Islet of Langerhans (tissue), 1 donor: ENCODE measurements at regions not wholly inside any gene's neighbourhood (a gene's known extent, or its start where the extent isn't known, plus 50 kb on each side); places are given as distances from the start of the nearest gene placed in this dataset.
A peak's percentile ranks its signal among the peaks of the same experiment; 100 is the strongest.

ENCODE experiments used
- FAIRE-seq: peaks from one replicate; lab custom pipeline; 2011; peaks lifted over from hg19 to GRCh38; lab: Jason Lieb, UNC

DNA sequence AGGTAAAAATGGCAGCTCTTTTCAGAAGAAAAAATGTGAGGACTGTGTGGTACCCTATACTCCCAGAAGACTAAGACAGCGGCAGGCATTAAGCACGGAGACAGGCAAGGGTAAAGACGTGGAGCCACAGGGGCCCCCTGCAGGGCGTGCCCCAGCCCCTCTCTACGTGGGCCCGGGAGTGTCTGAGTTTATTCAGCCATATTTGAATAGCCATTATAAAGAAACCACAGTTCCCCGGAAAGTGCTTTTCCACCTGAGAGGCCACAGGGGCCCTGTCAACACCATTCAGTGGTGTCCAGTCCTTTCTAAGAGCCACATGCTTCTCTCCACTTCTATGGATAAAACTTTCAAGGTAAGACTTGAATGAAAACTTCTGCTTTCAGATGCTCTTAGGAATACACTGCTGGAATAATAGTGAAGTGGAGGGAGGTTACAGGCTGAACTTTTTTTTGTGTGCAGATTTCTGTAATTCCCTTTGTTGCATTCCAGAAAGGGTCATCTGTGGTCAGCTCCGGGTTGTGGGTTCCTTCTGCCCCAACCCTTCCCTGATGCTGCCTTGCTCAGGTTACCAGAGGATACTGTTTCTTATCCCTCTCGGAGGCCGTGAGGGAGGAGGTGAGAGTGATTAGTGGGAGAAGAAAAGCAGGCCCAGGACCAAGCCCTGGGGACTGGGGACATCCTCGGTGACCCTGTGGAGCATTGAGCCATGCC is 58.4 kb downstream of the SLC25A47 start:
- FAIRE-seq = no peak

DNA sequence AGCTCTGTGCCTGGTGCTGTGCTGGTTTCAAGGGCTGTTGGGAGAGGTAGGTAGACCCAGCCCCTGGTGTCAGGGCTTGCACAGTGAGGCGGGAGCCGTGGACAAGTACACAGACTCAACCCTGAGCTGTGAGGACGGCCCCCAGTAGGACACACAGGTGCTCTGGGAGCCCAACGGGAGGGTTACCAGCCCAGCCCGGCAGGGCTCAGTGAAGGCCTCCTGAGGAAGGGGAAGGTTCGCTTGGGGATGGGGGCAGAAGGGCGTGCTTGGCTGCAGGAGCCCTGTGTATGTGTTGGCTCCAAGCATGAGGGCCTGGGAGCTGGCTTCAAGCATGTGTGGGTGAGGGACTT is 58.9 kb downstream of the SLC25A47 start:
- no peak for FAIRE-seq

DNA sequence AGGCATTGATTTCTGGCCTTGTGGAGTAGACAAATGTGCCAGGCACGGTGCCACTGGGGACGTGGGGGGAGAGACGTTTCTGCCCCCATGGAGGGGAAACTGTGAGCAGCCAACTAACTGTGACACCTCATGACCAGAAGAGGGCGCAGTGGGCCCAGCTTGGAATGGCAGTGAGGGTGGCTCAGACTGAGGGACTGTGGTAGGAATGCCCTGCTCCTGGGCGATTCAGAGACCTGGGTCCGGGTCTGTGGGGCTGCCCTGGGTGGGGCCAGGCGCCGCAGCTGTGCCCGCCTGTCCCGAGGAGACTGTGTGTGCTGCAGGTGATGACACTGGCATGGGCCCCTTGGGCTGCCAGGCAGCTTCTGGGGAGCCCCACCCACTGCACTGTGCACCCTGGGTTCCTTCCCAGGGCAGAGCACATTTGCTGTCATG is 60.6 kb downstream of the SLC25A47 start:
- FAIRE-seq = no peak

DNA sequence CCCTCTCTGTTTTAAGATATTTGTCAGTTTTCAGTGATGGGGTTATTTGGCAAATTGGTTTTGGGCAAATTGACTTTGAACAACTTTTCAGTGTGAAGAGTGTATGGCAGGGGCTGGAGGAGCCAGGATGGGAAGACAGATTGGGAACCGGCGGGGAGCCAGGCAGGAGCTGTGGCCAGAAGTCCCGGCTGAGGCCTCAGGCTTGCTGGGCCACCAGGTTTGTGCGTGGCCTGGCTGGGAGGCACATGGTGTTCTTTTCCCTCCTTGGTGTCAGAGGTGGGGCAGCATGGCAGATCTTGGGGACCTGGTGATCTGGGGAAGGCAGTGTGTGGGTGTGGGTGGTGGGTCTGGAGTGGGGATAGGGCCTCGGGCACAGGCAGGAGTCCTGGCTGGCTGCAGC is 61.1 kb downstream of the SLC25A47 start:
- no peak for FAIRE-seq

DNA sequence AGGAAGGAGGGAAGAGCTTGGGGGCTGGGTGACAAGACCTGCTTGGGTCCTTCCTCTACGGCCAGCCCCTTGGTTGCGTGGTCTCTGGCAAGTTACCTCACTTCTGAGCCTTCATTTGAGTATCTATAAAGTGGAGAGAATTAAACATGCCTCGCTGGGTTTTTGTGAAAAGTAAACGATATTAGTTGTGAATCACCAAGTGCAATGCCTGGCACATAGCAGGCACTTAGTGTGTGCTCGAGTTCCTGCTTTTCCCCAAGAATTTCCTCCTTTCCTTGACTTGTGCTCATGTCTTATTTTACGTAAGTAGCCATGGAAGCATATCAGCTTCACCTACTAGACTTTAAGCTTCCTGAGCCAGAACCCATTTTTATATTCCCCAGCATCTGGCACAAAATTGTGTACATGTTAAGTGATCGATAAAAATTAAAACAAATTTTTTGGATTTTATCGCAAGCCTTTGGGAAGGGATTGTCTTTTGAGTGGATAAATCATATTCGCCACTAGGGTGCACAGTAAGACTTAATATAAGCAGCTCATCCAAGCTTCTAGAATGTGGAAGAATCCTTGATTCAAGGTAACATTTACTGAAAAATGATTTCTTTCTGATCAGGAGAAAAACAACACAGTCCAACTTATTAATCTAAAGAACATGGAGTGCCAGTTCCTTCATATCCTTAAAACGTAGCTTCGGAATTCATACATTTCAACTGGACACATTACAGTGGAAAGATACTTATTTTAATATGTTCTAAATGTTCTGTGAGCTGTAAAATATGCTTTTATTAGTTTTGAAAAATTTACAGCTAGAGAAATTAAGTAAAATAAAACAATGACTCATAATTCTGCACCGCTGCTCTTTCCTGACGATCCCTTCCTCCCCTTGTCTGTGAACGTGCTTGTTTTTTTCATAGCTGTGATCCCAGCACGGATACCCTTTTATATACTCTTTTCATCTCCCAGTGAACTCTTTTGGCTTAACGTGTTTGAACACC is 62.0 kb downstream of the SLC25A47 start:
- peak; percentile 99 for FAIRE-seq

DNA sequence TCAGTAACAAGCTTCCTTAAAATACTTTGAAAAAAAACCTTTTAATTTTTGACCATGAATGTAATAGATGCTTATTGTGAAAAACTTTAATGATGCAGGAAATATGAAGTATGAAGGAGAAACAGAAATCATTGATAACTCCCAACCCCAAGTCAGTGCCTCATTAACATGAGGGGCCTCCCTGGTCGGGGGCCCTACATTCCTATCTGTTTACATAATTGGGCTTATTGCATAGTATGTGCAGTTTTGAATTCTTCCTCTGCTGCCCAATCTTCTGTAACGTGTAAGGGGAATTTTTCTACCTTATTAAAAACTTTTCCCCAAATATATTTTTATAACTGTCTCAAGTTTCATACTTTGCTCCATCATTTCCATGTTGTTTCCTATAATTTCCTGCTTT is 63.0 kb downstream of the SLC25A47 start:
- FAIRE-seq = no peak

DNA sequence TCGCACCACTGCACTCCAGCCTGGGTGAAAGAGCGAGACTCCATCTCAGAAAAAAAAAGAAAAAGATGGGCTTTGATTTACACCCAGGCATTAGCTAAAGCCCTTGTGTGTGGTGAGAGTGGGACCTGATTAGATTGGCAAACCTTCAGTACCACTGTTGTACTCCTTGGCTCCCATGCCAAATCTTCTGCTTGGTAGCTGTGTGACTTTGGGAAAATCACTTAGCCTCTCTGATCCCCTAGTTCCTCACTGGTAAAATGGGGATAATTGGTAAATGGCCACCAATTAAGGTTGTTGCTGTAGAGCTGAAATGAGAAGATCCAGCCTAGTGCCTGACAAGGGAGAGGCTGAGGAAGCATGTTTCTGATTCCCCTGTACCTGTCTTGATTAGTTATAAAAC is 63.7 kb downstream of the SLC25A47 start:
- no peak for FAIRE-seq

DNA sequence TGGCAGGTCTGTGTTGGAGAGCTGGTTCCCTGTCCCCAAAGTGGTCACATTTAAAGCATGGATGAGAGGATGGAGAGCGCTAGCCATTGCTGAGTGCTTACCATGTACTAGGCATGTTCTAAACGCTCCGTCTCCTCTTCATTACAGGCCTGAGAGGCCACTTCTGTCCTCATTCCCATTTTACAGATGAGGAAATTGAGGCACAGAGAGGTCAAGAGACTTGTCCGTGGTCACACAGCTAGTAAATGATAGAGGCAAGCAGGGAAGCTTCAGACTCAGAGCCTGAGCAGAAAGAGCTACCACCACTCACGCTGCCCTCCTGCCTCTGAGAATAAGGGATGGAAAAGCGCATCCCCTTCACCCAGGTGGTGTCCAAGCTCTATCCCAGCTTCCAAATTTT is 64.3 kb downstream of the SLC25A47 start:
- FAIRE-seq = no peak

DNA sequence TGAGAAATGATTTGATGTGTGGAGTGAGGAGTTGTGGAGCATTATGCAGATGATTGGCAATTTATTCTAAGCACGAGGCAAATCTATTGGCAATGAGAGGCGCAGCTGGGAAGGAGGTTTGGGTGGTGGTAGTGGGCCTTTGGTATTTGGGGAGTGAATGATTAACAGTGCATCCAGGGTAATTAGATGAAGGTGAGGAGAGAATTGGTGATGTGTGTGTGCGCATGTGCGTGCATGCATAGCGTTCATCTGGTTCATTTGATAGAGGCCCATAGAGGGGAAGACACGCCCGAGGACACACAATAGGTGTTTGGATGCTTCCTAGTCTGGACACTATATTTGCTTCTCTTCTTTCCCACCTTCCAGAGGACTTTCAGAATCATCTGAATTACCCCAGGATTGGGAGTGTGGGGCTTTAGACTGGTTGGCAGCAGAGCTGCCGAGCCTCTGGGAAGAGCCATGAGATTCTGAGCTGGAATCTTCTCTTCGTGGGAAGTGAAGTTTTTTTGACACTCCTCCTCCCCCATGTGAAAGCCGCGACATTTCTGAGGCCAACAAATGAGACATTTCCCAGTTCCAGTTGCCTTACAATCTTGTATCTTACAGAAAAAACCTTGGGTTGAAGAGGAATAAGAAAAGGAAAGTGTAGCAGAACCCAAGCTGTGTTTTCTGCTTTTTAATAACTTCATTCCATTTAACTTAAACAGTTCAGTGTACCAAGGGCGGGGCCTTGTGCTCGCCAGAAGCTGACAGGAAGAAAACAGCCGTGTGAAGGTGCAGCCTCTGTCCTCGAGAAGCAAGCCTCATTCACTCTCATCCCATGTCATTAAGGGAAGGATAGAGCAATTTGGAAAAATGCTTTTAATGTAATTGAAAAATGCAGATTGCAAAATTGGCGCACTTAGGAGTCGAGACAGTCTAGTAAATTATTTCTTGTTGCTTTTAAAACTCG is 65.2 kb downstream of the SLC25A47 start:
- FAIRE-seq = no peak

DNA sequence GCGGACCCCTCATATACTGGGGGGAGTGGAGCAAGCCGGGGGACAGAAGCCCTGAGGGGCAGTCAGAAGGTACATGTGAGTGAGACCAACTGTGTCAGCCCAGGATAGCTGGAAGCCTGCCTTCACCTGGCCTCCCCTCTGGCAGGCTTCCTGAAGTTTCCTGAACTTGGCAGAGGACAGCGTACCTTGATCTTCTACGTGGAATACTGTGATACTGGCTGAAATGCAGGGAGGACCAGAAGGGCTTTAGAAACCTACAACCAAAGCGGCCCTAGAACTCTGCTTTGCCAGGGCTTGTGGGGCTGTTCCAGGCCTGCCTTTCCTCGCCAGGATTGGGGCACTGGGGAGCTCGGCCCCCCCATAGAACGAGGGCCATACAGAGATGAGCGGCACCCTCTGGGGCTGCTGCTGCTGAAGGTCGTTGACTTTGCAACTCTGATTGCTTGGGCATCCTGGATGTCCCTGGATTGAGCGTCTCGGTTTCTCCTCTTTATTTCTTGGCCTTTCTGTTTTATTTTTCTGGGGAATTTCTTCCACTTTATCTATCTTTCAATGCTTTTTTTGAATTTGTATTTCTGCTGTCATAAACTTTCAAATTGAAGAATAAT is 66.5 kb downstream of the SLC25A47 start:
- no peak for FAIRE-seq

DNA sequence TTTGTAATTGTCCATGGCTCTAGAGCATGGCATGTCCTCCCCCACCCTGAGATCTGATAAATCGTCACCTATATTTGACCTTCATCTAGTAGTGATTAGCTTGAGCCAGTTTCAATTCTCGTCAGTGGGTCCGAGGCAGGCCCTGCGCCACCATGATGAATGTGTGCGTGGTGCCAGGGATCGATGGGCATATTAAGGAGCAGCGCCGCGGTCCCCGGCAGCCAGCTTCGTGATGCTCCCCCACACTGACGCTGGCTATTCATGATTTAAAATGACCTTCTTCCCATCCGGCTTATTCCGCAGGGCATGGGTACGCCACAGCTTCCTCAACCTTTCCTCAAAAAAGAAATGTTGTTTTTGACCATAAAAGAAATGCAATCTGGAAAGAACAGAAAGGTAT is 68.0 kb downstream of the SLC25A47 start:
- FAIRE-seq = no peak

DNA sequence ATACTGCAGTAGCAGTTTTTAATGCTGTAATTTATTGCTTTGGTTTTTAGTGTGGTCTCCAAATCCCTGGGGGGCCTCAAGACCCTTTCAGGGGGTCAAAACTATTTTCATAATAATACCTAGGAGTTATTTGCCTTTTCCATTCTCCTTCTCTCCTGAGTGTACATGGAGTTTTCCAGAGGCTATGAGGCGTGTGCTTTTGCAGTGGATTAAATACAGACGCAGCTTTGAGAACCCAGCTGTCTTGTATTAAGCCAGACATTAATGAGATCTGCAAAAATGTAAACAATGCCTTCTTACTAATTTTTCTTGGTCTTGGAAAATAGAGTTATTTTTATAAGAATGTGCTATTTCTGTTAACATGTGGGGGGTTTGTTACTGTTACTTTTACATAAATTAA is 68.6 kb downstream of the SLC25A47 start:
- no peak for FAIRE-seq

DNA sequence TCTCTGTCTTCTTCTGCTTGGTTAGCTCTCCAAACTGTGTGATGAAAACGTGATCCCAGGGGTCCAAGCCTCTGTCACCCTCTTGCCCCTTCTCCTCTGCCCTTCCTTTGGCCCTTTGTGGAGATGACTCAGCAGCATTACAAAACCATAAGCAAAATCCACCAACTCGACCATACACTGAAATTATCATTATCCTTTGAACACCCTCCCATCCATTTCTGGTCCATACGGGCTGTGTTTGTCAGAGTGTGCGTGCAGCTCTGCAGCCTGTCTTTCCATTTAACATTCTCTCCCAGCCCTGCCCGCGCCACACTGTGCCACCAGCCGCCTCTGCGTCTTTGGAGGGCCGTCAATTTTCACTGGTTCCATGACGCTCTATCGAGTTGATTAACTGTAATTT is 69.2 kb downstream of the SLC25A47 start:
- FAIRE-seq = no peak

DNA sequence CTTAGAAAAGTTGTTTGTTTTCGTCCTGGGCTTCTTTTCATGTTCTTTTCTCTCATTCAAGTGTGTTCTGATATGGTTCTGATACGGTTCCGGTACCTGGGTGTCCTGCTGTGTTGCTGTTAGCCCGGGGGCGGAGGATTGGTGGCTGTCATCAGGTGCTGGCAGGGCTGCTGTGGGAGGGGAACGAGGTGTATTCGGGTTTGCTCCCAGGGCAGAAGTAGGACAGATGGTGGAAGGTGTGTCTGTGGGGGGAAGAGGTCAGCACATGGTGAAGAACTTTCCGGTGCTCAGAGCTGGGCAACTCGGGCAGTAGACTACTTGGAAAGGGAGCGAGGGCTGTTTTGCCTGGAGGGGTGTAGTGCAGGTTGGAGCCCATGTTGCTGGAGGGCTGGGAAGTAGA is 70.2 kb downstream of the SLC25A47 start:
- no peak for FAIRE-seq

DNA sequence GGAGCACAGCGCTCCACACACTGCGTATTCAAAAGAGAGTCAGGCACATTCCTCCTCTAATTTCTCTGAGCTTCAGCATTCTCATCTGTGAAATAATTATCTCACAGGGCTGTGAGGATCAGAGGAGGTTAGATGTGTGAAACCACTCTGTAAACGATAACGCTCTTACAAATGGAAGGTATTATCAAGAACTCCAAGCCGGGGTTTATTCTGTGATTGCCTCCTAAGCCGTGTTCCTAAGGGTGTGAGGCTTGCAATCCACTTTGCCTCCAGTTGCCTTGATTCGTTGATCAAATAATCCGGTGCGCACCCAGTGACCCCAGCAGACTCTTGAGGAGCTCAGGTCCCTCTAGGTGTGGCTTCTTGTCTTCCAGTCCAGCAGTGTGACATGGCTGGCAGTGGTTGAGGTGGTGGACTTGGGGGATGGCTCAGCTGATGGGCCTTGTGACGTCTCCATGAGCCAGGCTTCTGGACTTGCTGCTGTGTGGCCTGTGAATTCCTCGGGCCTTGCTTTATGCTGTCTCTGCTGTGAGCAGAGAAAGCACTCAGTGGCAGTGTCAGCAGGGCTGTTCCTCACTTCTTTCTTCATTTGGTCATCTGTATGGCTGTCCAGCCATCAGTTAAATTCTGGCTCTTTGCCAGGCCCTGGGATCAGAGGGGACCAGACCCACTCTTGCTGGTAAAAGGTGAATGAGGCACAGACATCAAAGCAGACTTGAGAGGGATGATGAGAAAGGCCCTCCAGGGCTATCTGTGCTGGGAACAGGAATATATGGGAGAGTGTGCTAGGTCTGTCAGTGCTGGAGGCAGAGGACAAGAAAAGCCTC is 71.0 kb downstream of the SLC25A47 start:
- no peak for FAIRE-seq

DNA sequence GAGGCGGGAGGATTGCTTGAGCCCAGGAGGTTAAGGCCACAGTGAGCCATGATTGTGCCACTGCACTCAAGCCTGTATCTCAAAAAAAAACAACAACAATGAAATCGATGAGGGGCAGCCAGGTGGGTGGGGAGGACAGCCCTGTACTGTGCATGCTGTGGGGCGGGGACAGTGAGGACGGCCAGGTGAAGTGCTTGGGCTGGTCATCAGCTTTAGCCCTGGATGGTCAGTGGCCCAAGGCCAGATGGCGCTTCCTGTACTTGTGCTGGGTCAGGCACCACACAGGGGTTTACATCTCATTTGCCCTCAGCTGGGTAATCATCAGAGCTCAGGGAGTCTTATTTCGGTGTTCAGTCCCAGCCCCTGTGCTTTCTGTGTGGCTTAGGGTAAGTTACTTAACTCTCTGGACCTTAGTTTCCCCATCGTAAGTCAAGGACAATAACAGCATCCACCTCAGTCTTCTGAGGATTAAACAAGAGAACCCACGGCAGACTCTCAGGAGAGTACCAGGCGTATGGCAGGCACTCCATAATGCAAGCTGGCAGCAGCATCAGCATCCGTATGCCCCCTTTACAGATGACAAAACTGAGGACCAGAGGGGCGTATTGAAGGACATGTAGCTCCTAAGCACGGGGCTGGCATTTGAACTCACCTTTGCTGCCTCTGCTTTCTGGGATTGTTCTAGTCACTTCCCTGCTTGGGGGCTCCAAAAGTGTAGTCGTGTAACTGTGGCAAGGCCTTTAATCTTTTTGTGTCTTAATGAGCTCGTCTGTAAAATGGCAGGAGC is 71.9 kb downstream of the SLC25A47 start:
- no peak for FAIRE-seq

DNA sequence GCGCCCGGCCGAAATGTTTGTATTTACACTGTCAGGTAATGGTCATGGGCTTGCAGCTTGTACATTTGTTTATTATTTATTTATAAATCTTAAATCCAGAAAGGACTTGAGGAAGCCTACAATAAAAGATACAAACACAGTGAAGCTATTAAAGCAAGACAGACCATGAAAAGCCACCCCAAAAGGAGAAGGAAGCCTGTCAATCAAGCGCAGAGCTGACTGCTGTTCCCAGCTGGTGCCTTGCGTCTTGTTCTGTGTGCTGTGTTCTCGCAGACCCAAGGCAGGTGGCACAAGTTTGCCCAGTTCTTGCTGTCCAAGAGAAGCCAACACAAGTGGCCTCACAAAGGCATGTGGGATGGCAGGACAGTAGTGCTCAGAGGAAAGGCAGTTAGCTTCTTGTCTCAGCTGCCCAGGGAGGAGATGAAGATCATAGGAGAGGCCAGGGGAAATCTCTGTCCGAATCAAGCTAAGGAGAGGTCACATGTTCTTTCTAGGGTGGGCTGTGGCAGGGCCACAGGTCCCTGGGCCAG is 73.2 kb downstream of the SLC25A47 start:
- no peak for FAIRE-seq

DNA sequence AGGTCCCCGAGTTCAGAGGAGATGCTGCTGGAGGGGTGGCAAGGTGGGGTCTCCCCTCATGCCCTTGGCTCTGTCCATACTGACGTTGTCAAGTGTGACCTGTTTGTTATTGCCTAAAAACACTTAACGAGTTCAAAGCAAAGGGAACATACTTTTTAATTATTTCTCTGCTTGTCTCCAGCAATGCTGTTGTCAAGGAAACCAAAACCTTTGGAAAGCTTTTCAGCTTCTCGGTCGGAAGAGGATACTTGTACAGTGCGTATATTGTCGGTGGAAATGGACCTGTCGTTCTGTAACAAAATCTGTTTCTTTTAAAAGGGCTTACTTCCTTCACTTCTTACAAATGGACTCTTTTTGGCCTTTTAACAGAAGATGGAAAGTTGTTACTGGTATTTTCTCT is 73.9 kb downstream of the SLC25A47 start:
- no peak for FAIRE-seq

DNA sequence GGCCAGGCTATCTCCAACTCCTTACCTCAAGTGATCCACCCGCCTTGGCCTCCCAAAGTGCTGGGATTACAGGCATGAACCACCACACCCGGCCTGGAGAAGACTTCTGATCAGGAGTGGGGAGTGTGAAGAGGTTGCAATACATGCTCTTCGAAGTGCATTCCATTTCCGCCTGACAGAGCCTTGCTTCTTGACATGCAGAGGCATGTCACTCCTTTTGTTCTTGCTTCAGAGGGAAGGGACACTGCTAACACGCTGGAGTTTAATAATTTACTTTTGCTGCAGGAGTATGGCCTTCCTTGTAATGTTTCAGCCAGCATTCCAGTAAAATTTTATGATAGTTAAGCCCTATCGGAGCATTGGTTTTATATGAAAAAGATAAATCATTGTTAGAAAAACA is 74.9 kb downstream of the SLC25A47 start:
- no peak for FAIRE-seq
